A673 (cell line): ENCODE measurements at regions not wholly inside any gene's neighbourhood (a gene's known extent, or its start where the extent isn't known, plus 50 kb on each side); places are given as distances from the start of the nearest gene placed in this dataset.

Experiments
- BruUV-seq: library from RNA; stranded (reverse); fragments of 400-500 nt; replicated peaks from 2 replicates; lab custom pipeline; 2021; lab: Mats Ljungman, UMichigan
- CTCF ChIA-PET: fragments of 300-600 bp; sonication (Branson Sonifier 250); formaldehyde crosslinking; loops from one replicate; lab custom pipeline; 2022; ENCODE audit warnings: antibody characterized with exemption; lab: Charles Lee
- POLR2A ChIA-PET: fragments of 300-600 bp; sonication (Branson Sonifier 250); formaldehyde crosslinking; loops from one replicate; lab custom pipeline; 2022; ENCODE audit warnings: antibody characterized with exemption; ENCODE audit not compliant: low non-redundant PET; lab: Charles Lee
- DNase-seq: peaks from one replicate; pipeline ENCODE4 v3.0.0-alpha.2; 2015; ENCODE audit warnings: low spot score
- H3K27ac ChIP-seq: fragments of 200-600 bp; sonication (generic); 2 replicates; pipeline ENCODE4 v1.5.1; 2016; ENCODE audit warnings: mixed run types, low read depth, mild to moderate bottlenecking, mixed read lengths, antibody characterized with exemption, low read length; ENCODE audit not compliant: poor library complexity, severe bottlenecking
- H3K27me3 ChIP-seq: fragments of 200-600 bp; sonication (generic); replicated peaks from 2 replicates; pipeline ENCODE4 v1.6.1; 2017; ENCODE audit warnings: mixed run types, low read depth, mild to moderate bottlenecking, mixed read lengths, antibody characterized with exemption, low read length; ENCODE audit not compliant: insufficient read depth, poor library complexity
- H3K36me3 ChIP-seq: fragments of 200-600 bp; sonication (generic); 2 replicates; pipeline ENCODE4 v1.6.1; 2016; ENCODE audit warnings: mixed run types, mild to moderate bottlenecking, mixed read lengths, antibody characterized with exemption, low read length; ENCODE audit not compliant: insufficient read depth, poor library complexity, severe bottlenecking
- H3K4me1 ChIP-seq: fragments of 200-600 bp; sonication (generic); 2 replicates; pipeline ENCODE4 v1.6.1; 2017; ENCODE audit warnings: mixed run types, mild to moderate bottlenecking, mixed read lengths, antibody characterized with exemption, low read length; ENCODE audit not compliant: insufficient read depth, poor library complexity, severe bottlenecking
- H3K4me3 ChIP-seq: fragments of 200-600 bp; sonication (generic); 2 replicates; pipeline ENCODE4 v1.5.1; 2016; ENCODE audit warnings: low read depth, mixed run types, mild to moderate bottlenecking, mixed read lengths, low read length; ENCODE audit not compliant: poor library complexity, severe bottlenecking
- H3K9me3 ChIP-seq: fragments of 200-600 bp; sonication (generic); 2 replicates; pipeline ENCODE4 v1.6.1; 2016; ENCODE audit warnings: mixed run types, low read depth, mild to moderate bottlenecking, mixed read lengths, antibody characterized with exemption, low read length; ENCODE audit not compliant: poor library complexity, severe bottlenecking
- EZH2 ChIP-seq: fragments of 200-600 bp; sonication (generic); IDR thresholded peaks from 2 replicates; pipeline ENCODE4 v1.6.1; 2017; ENCODE audit warnings: borderline replicate concordance, low read depth, mild to moderate bottlenecking, mixed read lengths, antibody characterized with exemption, low read length; ENCODE audit not compliant: poor library complexity, severe bottlenecking
- intact Hi-C: fragments of 100-400 bp; cut with micrococcal nuclease; formaldehyde crosslinking; loops from one replicate; pipeline ENCODE4 v1.10.0; 2022; ENCODE audit not compliant: unreplicated experiment
- TF ChIP-seq, protein P1 (sequence below): fragments of 300-800, 200-600 bp; sonication (generic); conservative IDR thresholded peaks from 2 replicates; pipeline ENCODE4 v1.5.1; 2017; ENCODE audit warnings: low read depth, mild to moderate bottlenecking, antibody characterized with exemption, low read length, moderate library complexity, mixed read lengths

- TF ChIP-seq EZH2, result no peak
- TF ChIP-seq, protein P1, sequence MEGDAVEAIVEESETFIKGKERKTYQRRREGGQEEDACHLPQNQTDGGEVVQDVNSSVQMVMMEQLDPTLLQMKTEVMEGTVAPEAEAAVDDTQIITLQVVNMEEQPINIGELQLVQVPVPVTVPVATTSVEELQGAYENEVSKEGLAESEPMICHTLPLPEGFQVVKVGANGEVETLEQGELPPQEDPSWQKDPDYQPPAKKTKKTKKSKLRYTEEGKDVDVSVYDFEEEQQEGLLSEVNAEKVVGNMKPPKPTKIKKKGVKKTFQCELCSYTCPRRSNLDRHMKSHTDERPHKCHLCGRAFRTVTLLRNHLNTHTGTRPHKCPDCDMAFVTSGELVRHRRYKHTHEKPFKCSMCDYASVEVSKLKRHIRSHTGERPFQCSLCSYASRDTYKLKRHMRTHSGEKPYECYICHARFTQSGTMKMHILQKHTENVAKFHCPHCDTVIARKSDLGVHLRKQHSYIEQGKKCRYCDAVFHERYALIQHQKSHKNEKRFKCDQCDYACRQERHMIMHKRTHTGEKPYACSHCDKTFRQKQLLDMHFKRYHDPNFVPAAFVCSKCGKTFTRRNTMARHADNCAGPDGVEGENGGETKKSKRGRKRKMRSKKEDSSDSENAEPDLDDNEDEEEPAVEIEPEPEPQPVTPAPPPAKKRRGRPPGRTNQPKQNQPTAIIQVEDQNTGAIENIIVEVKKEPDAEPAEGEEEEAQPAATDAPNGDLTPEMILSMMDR, result no peak
- CTCF ChIA-PET, result no interaction called here
- no TSS peak for BruUV-seq
- Histone ChIP-seq H3K27ac (no peak overlapping the region), H3K4me1 (no peaks in the 10 kb centered on the region), H3K4me3 (no peak overlapping the region), H3K9me3 (no peaks in the 10 kb centered on the region), H3K36me3 (no peaks in the 10 kb centered on the region), H3K27me3 (peaks cover 3% of the 10 kb centered on the region)
- no peak for DNase-seq
- intact Hi-C loops, result no loop called here
- POLR2A ChIA-PET, result no interaction called here
Observed at GRCh38 chr3:168416446-168416845, 320.7 kb upstream of the GOLIM4 start.

DNA sequence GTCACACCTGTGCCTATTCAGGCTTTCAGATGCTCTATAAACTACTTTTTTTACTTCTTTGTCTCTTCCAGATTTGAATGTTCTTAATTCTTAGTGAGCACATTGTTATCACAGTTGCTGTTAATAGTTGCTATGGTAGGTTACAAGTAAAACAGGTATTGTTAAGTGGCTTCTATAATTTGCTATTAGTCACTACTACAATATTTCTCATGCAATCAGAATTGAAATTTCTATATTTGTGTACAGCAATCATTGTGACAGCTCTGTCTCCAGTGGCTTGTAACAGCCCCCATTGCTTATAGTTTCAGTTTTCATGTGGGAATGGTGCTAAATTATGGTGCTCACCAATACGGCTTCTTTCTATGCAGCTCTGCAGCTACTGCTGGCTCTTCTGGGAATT lies 318.4 kb upstream of the GOLIM4 start:
- intact Hi-C loops, result no loop called here
- H3K36me3 ChIP-seq, result no peaks in the 10 kb centered on the region
- ChIA-PET POLR2A (no interaction called here), CTCF (no interaction called here)
- BruUV-seq, result no TSS peak
- no peak overlapping the region for H3K4me3 ChIP-seq
- H3K27ac ChIP-seq, result no peak overlapping the region
- H3K27me3 ChIP-seq, result peaks cover 3% of the 10 kb centered on the region
- no peak for DNase-seq
- no peaks in the 10 kb centered on the region for H3K9me3 ChIP-seq
- no peak for TF ChIP-seq EZH2
- TF ChIP-seq, protein P1, result no peak
- no peaks in the 10 kb centered on the region for H3K4me1 ChIP-seq

DNA sequence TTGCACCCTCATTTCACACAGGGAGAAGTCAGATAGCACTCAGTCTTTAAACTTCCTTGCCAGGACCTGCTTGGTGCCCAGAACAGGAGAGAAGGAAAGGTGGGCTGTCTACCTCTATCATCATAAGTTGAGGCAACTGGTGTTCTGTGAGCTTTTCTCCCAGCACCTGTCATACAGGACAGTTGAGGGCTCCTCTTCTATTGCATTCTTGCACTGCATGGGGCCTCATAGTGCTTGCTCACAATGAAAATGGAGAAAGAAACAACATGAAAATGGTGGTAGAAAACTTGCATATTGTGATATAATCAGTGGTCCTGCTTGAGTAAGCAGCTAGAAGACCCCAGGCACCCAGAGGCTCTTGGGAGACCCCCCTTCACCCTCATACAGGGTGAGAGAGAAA lies 311.7 kb upstream of the GOLIM4 start:
- Histone ChIP-seq H3K27me3 (no peaks in the 10 kb centered on the region), H3K27ac (no peak overlapping the region), H3K4me3 (no peak overlapping the region), H3K36me3 (no peaks in the 10 kb centered on the region), H3K9me3 (no peaks in the 10 kb centered on the region), H3K4me1 (no peaks in the 10 kb centered on the region)
- ChIA-PET CTCF (no interaction called here), POLR2A (no interaction called here)
- intact Hi-C loops, result no loop called here
- no TSS peak for BruUV-seq
- no peak for DNase-seq
- TF ChIP-seq EZH2, result no peak
- TF ChIP-seq, protein P1, result no peak
